ENCODE measurements at regions not wholly inside any gene's neighbourhood (a gene's known extent, or its start where the extent isn't known, plus 50 kb on each side); places are given as distances from the start of the nearest gene placed in this dataset.
A peak's percentile ranks its signal among the peaks of the same experiment; 100 is the strongest.

DNA sequence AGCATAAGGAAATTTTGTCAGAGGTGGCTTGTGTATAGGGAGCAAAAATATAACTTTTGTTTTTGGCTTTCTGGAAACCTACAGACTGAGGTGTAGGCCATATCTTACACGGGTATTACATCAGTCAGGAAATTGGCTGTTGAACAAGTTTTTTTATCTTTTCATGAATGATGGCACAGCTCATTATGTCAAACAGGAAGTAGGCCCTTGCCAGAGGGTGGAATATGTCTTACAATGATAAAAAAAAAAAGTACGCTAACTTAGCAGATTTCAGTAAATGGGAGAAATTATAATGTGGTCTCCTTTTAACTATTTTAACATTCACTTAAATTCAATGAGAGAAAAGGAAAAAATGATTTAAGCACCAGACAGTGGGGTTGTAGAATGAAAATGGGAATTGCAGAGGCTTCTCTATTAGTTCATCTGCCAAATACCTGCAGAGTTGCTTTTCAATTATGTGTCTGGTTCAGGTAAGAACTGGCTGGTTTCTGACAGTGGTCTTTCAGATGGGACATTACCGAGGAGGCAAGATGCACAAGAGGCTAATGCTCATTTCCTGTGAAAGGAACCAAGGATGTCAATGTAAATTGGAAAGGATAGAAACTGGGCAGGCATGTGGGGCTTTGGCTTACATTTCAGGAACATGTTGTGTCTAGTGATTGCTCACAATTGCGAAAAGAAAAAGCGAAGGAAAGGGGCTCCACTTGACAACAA, 169.9 kb downstream of the NNT start:
- no peaks in the 10 kb centered on the region for H4K20me1 ChIP-seq (ENCODE audit: insufficient read depth)
- H3K9ac ChIP-seq (ENCODE audit: low read length) = no peak overlapping the region
- no peaks in the 10 kb centered on the region for H3K9me3 ChIP-seq (ENCODE audit: control insufficient read depth in 1 of 2, insufficient read depth in 1 of 2, low read depth in 1 of 2, low read length in 2 of 2)
- DNase-seq (ENCODE audit: low read depth, low spot score) = peak; percentile 44
- ChIA-PET RAD21 (ENCODE audit: low non-redundant PET in 1 of 2, low total read pairs in 2 of 2, uncharacterized antibody in 2 of 2, unreplicated experiment in 2 of 2) (no interaction called here), POLR2A (no interaction called here), CTCF (no interaction called here)
- no peaks in the 10 kb centered on the region for H3K79me2 ChIP-seq (ENCODE audit: insufficient read depth, low read length)
- no peaks in the 10 kb centered on the region for H3K9me2 ChIP-seq (ENCODE audit: insufficient read depth)
- no peak; the same call in 1 of the 2 replicates for ATAC-seq
- peak overlapping the region; percentile 7; the same call in 1 of the 2 replicates for H3K27ac ChIP-seq (ENCODE audit: low read depth, low read length)
- H3K4me2 ChIP-seq (ENCODE audit: low read length) = peak overlapping the region; percentile 32
- H2AFZ ChIP-seq (ENCODE audit: low read depth, low read length, poor library complexity, severe bottlenecking) = peak overlapping the region; percentile 52
- no TSS peak for BruUV-seq (replicated peaks)
- H3K27me3 ChIP-seq (ENCODE audit: insufficient read depth, low read length) = no peaks in the 10 kb centered on the region
- TF ChIP-seq EZH2phosphoT487 (IDR thresholded peaks at IDR 0.05; ENCODE audit: borderline replicate concordance) (no peak), ZNF274 (IDR thresholded peaks at IDR 0.05; ENCODE audit: low read depth, low read length) (no peak), FOSL1 (IDR thresholded peaks at IDR 0.05; ENCODE audit: low read depth) (no peak), EGR1 (IDR thresholded peaks at IDR 0.05; ENCODE audit: low read depth) (no peak), POLR2AphosphoS5 (IDR thresholded peaks at IDR 0.05; ENCODE audit: low read depth, low read length) (no peak; the same call in 1 of the 2 replicates), POLR2A (IDR thresholded peaks at IDR 0.05; ENCODE audit: borderline replicate concordance, extremely low read depth, insufficient read depth, insufficient read length) (no peak), CTCF (IDR thresholded peaks at IDR 0.05 in 2 of 3, conservative IDR thresholded peaks at IDR 0.05 in 1 of 3; ENCODE audit: borderline replicate concordance in 1 of 3, insufficient read depth in 1 of 3, low read depth in 2 of 3, low read length in 2 of 3) (no peak), ELF1 (IDR thresholded peaks at IDR 0.05; ENCODE audit: borderline replicate concordance, low read depth) (peak; percentile 35; the same call in 1 of the 2 replicates), RAD21 (IDR thresholded peaks at IDR 0.05; ENCODE audit: low read depth) (no peak), SP1 (IDR thresholded peaks at IDR 0.05; ENCODE audit: low read depth) (peak; percentile 61), YY1 (IDR thresholded peaks at IDR 0.05; ENCODE audit: extremely low read depth, insufficient replicate concordance, low read depth, low read length) (no peak), CEBPB (IDR thresholded peaks at IDR 0.05; ENCODE audit: low read depth) (peak; percentile 84), SIN3A (IDR thresholded peaks at IDR 0.05; ENCODE audit: low read depth) (no peak), ZFX (IDR thresholded peaks at IDR 0.05) (no peak)
- TF ChIP-seq, protein P1, sequence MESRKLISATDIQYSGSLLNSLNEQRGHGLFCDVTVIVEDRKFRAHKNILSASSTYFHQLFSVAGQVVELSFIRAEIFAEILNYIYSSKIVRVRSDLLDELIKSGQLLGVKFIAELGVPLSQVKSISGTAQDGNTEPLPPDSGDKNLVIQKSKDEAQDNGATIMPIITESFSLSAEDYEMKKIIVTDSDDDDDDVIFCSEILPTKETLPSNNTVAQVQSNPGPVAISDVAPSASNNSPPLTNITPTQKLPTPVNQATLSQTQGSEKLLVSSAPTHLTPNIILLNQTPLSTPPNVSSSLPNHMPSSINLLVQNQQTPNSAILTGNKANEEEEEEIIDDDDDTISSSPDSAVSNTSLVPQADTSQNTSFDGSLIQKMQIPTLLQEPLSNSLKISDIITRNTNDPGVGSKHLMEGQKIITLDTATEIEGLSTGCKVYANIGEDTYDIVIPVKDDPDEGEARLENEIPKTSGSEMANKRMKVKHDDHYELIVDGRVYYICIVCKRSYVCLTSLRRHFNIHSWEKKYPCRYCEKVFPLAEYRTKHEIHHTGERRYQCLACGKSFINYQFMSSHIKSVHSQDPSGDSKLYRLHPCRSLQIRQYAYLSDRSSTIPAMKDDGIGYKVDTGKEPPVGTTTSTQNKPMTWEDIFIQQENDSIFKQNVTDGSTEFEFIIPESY (IDR thresholded peaks at IDR 0.05; ENCODE audit: extremely low read depth, insufficient replicate concordance, low read length) = no peak
- TF ChIP-seq, protein P2, sequence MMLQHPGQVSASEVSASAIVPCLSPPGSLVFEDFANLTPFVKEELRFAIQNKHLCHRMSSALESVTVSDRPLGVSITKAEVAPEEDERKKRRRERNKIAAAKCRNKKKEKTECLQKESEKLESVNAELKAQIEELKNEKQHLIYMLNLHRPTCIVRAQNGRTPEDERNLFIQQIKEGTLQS (IDR thresholded peaks at IDR 0.05) = no peak
- TF ChIP-seq, protein P3, sequence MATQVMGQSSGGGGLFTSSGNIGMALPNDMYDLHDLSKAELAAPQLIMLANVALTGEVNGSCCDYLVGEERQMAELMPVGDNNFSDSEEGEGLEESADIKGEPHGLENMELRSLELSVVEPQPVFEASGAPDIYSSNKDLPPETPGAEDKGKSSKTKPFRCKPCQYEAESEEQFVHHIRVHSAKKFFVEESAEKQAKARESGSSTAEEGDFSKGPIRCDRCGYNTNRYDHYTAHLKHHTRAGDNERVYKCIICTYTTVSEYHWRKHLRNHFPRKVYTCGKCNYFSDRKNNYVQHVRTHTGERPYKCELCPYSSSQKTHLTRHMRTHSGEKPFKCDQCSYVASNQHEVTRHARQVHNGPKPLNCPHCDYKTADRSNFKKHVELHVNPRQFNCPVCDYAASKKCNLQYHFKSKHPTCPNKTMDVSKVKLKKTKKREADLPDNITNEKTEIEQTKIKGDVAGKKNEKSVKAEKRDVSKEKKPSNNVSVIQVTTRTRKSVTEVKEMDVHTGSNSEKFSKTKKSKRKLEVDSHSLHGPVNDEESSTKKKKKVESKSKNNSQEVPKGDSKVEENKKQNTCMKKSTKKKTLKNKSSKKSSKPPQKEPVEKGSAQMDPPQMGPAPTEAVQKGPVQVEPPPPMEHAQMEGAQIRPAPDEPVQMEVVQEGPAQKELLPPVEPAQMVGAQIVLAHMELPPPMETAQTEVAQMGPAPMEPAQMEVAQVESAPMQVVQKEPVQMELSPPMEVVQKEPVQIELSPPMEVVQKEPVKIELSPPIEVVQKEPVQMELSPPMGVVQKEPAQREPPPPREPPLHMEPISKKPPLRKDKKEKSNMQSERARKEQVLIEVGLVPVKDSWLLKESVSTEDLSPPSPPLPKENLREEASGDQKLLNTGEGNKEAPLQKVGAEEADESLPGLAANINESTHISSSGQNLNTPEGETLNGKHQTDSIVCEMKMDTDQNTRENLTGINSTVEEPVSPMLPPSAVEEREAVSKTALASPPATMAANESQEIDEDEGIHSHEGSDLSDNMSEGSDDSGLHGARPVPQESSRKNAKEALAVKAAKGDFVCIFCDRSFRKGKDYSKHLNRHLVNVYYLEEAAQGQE (IDR thresholded peaks at IDR 0.05; ENCODE audit: low read depth) = no peak
- no peak overlapping the region for H3K4me3 ChIP-seq (replicated peaks in 1 of 2; ENCODE audit: low read depth in 1 of 2, low read length in 2 of 2)
- intact Hi-C loops (cut with micrococcal nuclease) = loop anchor here (5.0 kb wide), 1 partner anchor 1104 kb away; no protein-coding TSS in a partner anchor
- H3K36me3 ChIP-seq (ENCODE audit: control insufficient read depth in 1 of 2, insufficient read depth in 2 of 2, low read length in 2 of 2) = no peaks in the 10 kb centered on the region
- peaks cover 5 to 13% of the 10 kb centered on the region in 2 experiments; a peak in 3 of 4 replicates for H3K4me1 ChIP-seq (ENCODE audit: control insufficient read depth in 1 of 2, insufficient read depth in 2 of 2, low read length in 2 of 2)
